ENCODE measurements at regions not wholly inside any gene's neighbourhood (a gene's known extent, or its start where the extent isn't known, plus 50 kb on each side); places are given as distances from the start of the nearest gene placed in this dataset.
A peak's percentile ranks its signal among the peaks of the same experiment; 100 is the strongest.

DNA sequence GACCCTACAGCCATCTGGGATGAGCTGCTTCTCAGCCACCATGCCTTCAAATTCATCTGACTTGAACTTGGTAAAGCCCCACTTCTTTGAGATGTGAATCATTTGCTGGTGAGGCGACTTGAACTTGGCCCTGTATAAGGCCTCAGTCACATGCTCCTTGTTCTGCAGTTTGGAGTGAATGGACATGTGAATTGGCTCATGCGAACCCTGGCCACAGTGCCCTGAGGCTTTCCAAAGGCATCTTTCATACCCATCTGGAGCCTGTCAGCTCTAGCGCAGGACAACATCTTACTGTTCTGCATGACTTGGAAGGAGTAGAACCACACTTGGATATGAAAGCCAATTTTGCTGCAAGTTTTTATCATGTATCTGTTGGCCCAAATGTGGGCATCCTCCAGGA lies 244.0 kb upstream of the FAM83B start:
- no peak overlapping the region for H3K27ac ChIP-seq
- no peaks in the 10 kb centered on the region for H3K36me3 ChIP-seq

DNA sequence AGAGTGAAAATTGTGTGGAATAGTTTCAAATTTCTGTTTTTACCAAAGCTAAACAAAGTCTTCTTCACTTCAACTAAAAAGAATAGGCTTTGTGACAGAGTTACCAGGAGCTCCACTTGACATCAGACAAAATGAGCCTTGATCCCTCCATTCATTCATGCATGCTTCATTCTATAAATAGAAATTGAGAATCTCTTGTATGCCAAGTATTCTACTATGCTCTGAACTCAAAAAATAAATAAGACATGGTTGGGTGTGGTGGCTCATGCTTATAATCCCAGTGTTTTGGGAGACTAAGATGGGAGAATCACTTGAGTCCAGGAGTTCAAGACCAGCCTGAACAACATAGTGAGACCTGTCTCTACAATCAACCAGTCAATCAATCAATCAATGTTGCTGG lies 236.6 kb upstream of the FAM83B start:
- no peak for ATAC-seq
- no peak overlapping the region for H3K27ac ChIP-seq
- TF ChIP-seq POLR2AphosphoS5 (IDR thresholded peaks at IDR 0.05) (no peak), EP300 (IDR thresholded peaks at IDR 0.05) (no peak), POLR2A (IDR thresholded peaks at IDR 0.05) (no peak)
- TF ChIP-seq, protein P1, sequence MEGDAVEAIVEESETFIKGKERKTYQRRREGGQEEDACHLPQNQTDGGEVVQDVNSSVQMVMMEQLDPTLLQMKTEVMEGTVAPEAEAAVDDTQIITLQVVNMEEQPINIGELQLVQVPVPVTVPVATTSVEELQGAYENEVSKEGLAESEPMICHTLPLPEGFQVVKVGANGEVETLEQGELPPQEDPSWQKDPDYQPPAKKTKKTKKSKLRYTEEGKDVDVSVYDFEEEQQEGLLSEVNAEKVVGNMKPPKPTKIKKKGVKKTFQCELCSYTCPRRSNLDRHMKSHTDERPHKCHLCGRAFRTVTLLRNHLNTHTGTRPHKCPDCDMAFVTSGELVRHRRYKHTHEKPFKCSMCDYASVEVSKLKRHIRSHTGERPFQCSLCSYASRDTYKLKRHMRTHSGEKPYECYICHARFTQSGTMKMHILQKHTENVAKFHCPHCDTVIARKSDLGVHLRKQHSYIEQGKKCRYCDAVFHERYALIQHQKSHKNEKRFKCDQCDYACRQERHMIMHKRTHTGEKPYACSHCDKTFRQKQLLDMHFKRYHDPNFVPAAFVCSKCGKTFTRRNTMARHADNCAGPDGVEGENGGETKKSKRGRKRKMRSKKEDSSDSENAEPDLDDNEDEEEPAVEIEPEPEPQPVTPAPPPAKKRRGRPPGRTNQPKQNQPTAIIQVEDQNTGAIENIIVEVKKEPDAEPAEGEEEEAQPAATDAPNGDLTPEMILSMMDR (IDR thresholded peaks at IDR 0.05): no peak
- no peaks in the 10 kb centered on the region for H3K36me3 ChIP-seq
- no peaks in the 10 kb centered on the region for H3K9me3 ChIP-seq
- H3K27me3 ChIP-seq: no peaks in the 10 kb centered on the region
- no peaks in the 10 kb centered on the region for H3K4me1 ChIP-seq
- no peak overlapping the region for H3K4me3 ChIP-seq

More for the DNA sequence above, 244.0 kb upstream of the FAM83B start:
- no peaks in the 10 kb centered on the region for H3K9me3 ChIP-seq
- H3K4me1 ChIP-seq: no peaks in the 10 kb centered on the region
- ATAC-seq: no peak
- no peak overlapping the region for H3K4me3 ChIP-seq
- TF ChIP-seq, protein P1 (IDR thresholded peaks at IDR 0.05): no peak
- no peak for TF ChIP-seq POLR2AphosphoS5 (IDR thresholded peaks at IDR 0.05)
- no peak for TF ChIP-seq POLR2A (IDR thresholded peaks at IDR 0.05)
- no peak for TF ChIP-seq EP300 (IDR thresholded peaks at IDR 0.05)
- H3K27me3 ChIP-seq: no peaks in the 10 kb centered on the region
- 67 to 74% methylated on average over 2 to 3 of the region's 3 CpGs for WGBS, 2 donors (ENCODE audit: low coverage in 1 of 2)

DNA sequence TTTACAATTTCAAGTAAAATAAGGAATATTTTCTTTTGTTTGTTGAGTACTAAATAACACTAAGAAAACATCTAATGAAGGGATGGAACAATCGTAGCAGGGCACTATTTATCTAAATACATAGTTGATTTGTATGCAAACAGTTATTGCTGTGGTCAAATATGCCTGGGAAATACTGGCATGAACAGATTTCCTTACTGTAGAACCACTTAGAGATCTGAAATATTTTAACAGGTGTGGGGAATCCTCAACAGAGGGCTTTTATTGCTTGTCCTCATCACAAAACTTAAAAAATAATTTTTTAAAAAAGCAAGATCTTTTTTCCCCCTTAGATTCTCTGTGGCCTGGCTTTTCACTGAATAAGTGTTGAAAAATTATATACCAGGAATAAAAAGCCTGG lies 233.0 kb upstream of the FAM83B start:
- TF ChIP-seq, protein P1 (IDR thresholded peaks at IDR 0.05): no peak
- no peak for TF ChIP-seq POLR2AphosphoS5 (IDR thresholded peaks at IDR 0.05)
- TF ChIP-seq POLR2A (IDR thresholded peaks at IDR 0.05): no peak
- no peak for TF ChIP-seq EP300 (IDR thresholded peaks at IDR 0.05)
- Histone ChIP-seq H3K9me3 (no peaks in the 10 kb centered on the region), H3K36me3 (no peaks in the 10 kb centered on the region), H3K4me1 (peaks cover 0 to 11% (median 5%) of the 10 kb centered on the region in 3 donors), H3K27ac (no peak overlapping the region), H3K4me3 (no peak overlapping the region), H3K27me3 (no peaks in the 10 kb centered on the region)
- WGBS, 2 donors (ENCODE audit: low coverage in 1 of 2): 76% methylated on average over 1 of the region's 1 CpG; no CpG with 5 or more reads in 1 of the 2 donors
- ATAC-seq: no peak

DNA sequence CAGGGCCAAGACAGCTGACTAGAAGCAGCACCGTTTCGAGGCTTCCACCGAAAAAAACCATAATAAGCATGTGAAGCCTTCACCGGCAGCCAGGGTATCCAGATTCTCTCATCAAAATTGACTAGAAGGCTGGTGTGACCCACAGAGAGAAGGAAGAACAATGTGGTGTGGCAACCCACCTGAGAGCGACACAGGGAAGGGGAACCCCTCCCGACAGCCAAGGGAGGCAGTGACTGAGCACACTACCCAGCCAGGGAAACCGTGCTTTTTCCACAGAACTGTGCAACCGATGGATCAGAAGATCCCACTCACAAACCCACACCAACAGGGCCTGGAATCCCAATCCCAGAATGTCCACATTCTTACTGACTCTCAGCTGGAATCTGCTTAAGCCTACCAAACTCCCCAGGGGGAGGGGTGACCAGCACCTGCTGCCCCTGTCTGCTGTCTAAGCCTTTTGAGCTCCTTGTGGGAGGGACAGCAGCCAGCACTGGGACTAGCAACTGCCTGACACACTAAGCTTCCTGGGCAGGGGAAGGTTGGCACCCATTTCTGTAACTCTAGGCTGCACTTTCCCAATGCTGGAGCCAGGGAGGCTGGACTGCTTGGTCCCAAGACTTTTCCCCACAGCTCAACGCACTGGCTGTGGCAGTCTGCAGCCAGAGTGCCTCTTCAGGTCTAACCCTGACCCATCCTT lies 231.9 kb upstream of the FAM83B start:
- H3K9me3 ChIP-seq: no peaks in the 10 kb centered on the region
- no peaks in the 10 kb centered on the region for H3K36me3 ChIP-seq
- TF ChIP-seq, protein P1 (IDR thresholded peaks at IDR 0.05): no peak
- TF ChIP-seq POLR2A (IDR thresholded peaks at IDR 0.05): no peak
- no peaks in the 10 kb centered on the region for H3K27me3 ChIP-seq
- no peak overlapping the region for H3K27ac ChIP-seq
- no peak overlapping the region for H3K4me3 ChIP-seq
- peaks cover 0 to 11% (median 5%) of the 10 kb centered on the region in 3 donors for H3K4me1 ChIP-seq
- WGBS, 2 donors (ENCODE audit: low coverage in 1 of 2): 80 to 86% methylated on average over 4 to 6 of the region's 9 CpGs
- ATAC-seq: no peak

DNA sequence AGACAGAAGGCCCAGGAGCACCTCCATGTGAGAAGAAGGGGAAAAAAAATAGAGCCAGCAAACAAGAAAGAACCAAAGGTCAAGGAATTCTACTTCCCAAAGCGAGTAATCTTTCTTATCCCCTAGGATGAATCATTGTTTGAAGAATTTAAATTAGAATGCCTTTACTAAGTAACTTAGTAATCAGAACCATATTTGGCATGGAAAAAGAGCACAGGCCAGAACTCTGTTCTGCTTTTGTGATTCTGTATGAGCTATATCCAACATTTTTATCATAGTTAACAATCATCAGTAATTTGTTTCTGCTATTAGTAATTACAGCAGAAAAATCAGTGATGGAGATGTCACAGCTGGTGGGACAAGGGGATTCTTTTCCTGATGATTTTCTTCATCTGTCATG lies 228.8 kb upstream of the FAM83B start:
- no peaks in the 10 kb centered on the region for H3K27me3 ChIP-seq
- no peaks in the 10 kb centered on the region for H3K36me3 ChIP-seq
- no peak for ATAC-seq
- H3K9me3 ChIP-seq: no peaks in the 10 kb centered on the region
- peaks cover 0 to 11% (median 5%) of the 10 kb centered on the region in 3 donors for H3K4me1 ChIP-seq
- H3K4me3 ChIP-seq: no peak overlapping the region
- TF ChIP-seq POLR2AphosphoS5 (IDR thresholded peaks at IDR 0.05) (peak; percentile 9), POLR2A (IDR thresholded peaks at IDR 0.05) (no peak), EP300 (IDR thresholded peaks at IDR 0.05) (no peak)
- TF ChIP-seq, protein P1 (IDR thresholded peaks at IDR 0.05): no peak
- WGBS, 2 donors (ENCODE audit: low coverage in 1 of 2): 9 to 17% methylated on average over 1 of the region's 1 CpG
- H3K27ac ChIP-seq: peak overlapping the region in 3 of 4 donors; percentile 5 to 33 (median 33)
